HUES6 (cell line): ENCODE measurements at regions not wholly inside any gene's neighbourhood (a gene's known extent, or its start where the extent isn't known, plus 50 kb on each side); places are given as distances from the start of the nearest gene placed in this dataset.

Experiments used
- H3K27ac ChIP-seq: 2 replicates; pipeline ENCODE4 v1.7.0; 2013; ENCODE audit warnings: low read depth, mild to moderate bottlenecking, low read length, inconsistent platforms
- H3K27me3 ChIP-seq: 2 replicates; pipeline ENCODE4 v1.6.1; 2013; ENCODE audit warnings: low read length; ENCODE audit not compliant: control insufficient read depth, insufficient read depth
- H3K36me3 ChIP-seq: 2 replicates; pipeline ENCODE4 v1.6.1; 2013; ENCODE audit warnings: low read length; ENCODE audit not compliant: control insufficient read depth, insufficient read depth
- H3K4me1 ChIP-seq: 2 replicates; pipeline ENCODE4 v1.6.1; 2013; ENCODE audit warnings: low read length; ENCODE audit not compliant: control insufficient read depth, insufficient read depth
- H3K4me3 ChIP-seq: 2 replicates; pipeline ENCODE4 v1.5.1; 2013; ENCODE audit warnings: low read depth, low read length
- H3K9ac ChIP-seq: one replicate; pipeline ENCODE4 v1.6.1; 2013; ENCODE audit warnings: mild to moderate bottlenecking, low read length
- H3K9me3 ChIP-seq: 2 replicates; pipeline ENCODE4 v1.6.1; 2013; ENCODE audit warnings: low read depth, low read length; ENCODE audit not compliant: control insufficient read depth, insufficient read depth

GRCh38 chr5:8383616-8384015 lies 514.7 kb downstream of the MTRR start:
- no peaks in the 10 kb centered on the region for H3K9me3 ChIP-seq
- no peak overlapping the region for H3K27ac ChIP-seq
- peaks cover 4% of the 10 kb centered on the region; the same call in 1 of the 2 replicates for H3K27me3 ChIP-seq

GRCh38 chr5:8386719-8387288 lies 517.9 kb downstream of the MTRR start:
- Histone ChIP-seq H3K9me3 (no peaks in the 10 kb centered on the region), H3K27me3 (peaks cover 4% of the 10 kb centered on the region; the same call in 1 of the 2 replicates), H3K4me1 (no peaks in the 10 kb centered on the region), H3K9ac (no peak overlapping the region), H3K36me3 (no peaks in the 10 kb centered on the region), H3K4me3 (no peak overlapping the region), H3K27ac (no peak overlapping the region)

More at GRCh38 chr5:8383616-8384015, 514.7 kb downstream of the MTRR start:
- Histone ChIP-seq H3K36me3 (no peaks in the 10 kb centered on the region), H3K4me1 (no peaks in the 10 kb centered on the region), H3K9ac (no peak overlapping the region), H3K4me3 (no peak overlapping the region)

GRCh38 chr5:8391911-8392310 lies 523.0 kb downstream of the MTRR start:
- Histone ChIP-seq H3K4me3 (no peak overlapping the region), H3K36me3 (no peaks in the 10 kb centered on the region), H3K9me3 (no peaks in the 10 kb centered on the region), H3K9ac (no peak overlapping the region), H3K27me3 (peaks cover 4% of the 10 kb centered on the region; the same call in 1 of the 2 replicates), H3K4me1 (no peaks in the 10 kb centered on the region), H3K27ac (no peak overlapping the region)

- Histone ChIP-seq H3K9me3 (no peaks in the 10 kb centered on the region), H3K9ac (no peak overlapping the region), H3K4me1 (no peaks in the 10 kb centered on the region), H3K36me3 (no peaks in the 10 kb centered on the region), H3K27ac (no peak overlapping the region), H3K27me3 (no peaks in the 10 kb centered on the region), H3K4me3 (no peak overlapping the region)
Observed at GRCh38 chr5:8393240-8393639, 524.3 kb downstream of the MTRR start.

- Histone ChIP-seq H3K27me3 (no peaks in the 10 kb centered on the region), H3K36me3 (no peaks in the 10 kb centered on the region), H3K9me3 (no peaks in the 10 kb centered on the region), H3K9ac (no peak overlapping the region), H3K4me1 (no peaks in the 10 kb centered on the region), H3K4me3 (no peak overlapping the region), H3K27ac (no peak overlapping the region)
Observed at GRCh38 chr5:8394965-8395364, 526.0 kb downstream of the MTRR start.

- H3K4me3 ChIP-seq = no peak overlapping the region
- H3K36me3 ChIP-seq = no peaks in the 10 kb centered on the region
- no peaks in the 10 kb centered on the region for H3K4me1 ChIP-seq
- no peaks in the 10 kb centered on the region for H3K27me3 ChIP-seq
- no peak overlapping the region for H3K9ac ChIP-seq
- H3K27ac ChIP-seq = no peak overlapping the region
- no peaks in the 10 kb centered on the region for H3K9me3 ChIP-seq
Observed at GRCh38 chr5:8396246-8396645, 527.3 kb downstream of the MTRR start.

- H3K27me3 ChIP-seq = no peaks in the 10 kb centered on the region
- H3K9ac ChIP-seq = no peak overlapping the region
- no peak overlapping the region for H3K4me3 ChIP-seq
- no peak overlapping the region for H3K27ac ChIP-seq
- no peaks in the 10 kb centered on the region for H3K9me3 ChIP-seq
- no peaks in the 10 kb centered on the region for H3K36me3 ChIP-seq
- no peaks in the 10 kb centered on the region for H3K4me1 ChIP-seq
Observed at GRCh38 chr5:8396756-8397155, 527.8 kb downstream of the MTRR start.

- Histone ChIP-seq H3K27ac (no peak overlapping the region), H3K9me3 (no peaks in the 10 kb centered on the region), H3K9ac (no peak overlapping the region), H3K4me1 (no peaks in the 10 kb centered on the region), H3K36me3 (no peaks in the 10 kb centered on the region), H3K4me3 (no peak overlapping the region), H3K27me3 (no peaks in the 10 kb centered on the region)
Observed at GRCh38 chr5:8399471-8399870, 530.5 kb downstream of the MTRR start.

GRCh38 chr5:8408258-8408657 lies 539.3 kb downstream of the MTRR start:
- Histone ChIP-seq H3K9me3 (no peaks in the 10 kb centered on the region), H3K27me3 (no peaks in the 10 kb centered on the region), H3K4me1 (no peaks in the 10 kb centered on the region)

GRCh38 chr5:8410618-8411017 lies 541.7 kb downstream of the MTRR start:
- Histone ChIP-seq H3K9me3 (no peaks in the 10 kb centered on the region), H3K27me3 (no peaks in the 10 kb centered on the region), H3K4me3 (no peak overlapping the region), H3K36me3 (no peaks in the 10 kb centered on the region), H3K27ac (no peak overlapping the region), H3K9ac (no peak overlapping the region), H3K4me1 (no peaks in the 10 kb centered on the region)

More at GRCh38 chr5:8408258-8408657, 539.3 kb downstream of the MTRR start:
- Histone ChIP-seq H3K4me3 (no peak overlapping the region), H3K9ac (no peak overlapping the region), H3K36me3 (no peaks in the 10 kb centered on the region), H3K27ac (no peak overlapping the region)

- Histone ChIP-seq H3K9me3 (no peaks in the 10 kb centered on the region), H3K9ac (no peak overlapping the region), H3K4me1 (no peaks in the 10 kb centered on the region), H3K4me3 (no peak overlapping the region), H3K27ac (no peak overlapping the region), H3K27me3 (no peaks in the 10 kb centered on the region), H3K36me3 (no peaks in the 10 kb centered on the region)
Observed at GRCh38 chr5:8413975-8414374, 545.0 kb downstream of the MTRR start.
